Right forelimb (tissue), 1 donor: ENCODE measurements at regions not wholly inside any gene's neighbourhood (a gene's known extent, or its start where the extent isn't known, plus 50 kb on each side); places are given as distances from the start of the nearest gene placed in this dataset.
"Not testable (repeated sequence)": the region's sequence is repeated elsewhere in the genome, so short reads cannot be mapped to it uniquely, and the experiment has no call there.

Experiments used
- DNase-seq: peaks from one replicate; pipeline ENCODE4 v3.0.0-alpha.2; 2018

- DNase-seq: not testable (repeated sequence)
These were observed 119.2 kb downstream of the SEPTIN14 start for GRCh38 chr7:55743454-55743717.

GRCh38 chr7:55742651-55743453 is 119.7 kb downstream of the SEPTIN14 start:
- not testable (repeated sequence) for DNase-seq

- DNase-seq: not testable (repeated sequence)
These were observed 120.6 kb downstream of the SEPTIN14 start for GRCh38 chr7:55741721-55742631.

- not testable (repeated sequence) for DNase-seq
These were observed 121.8 kb downstream of the SEPTIN14 start for GRCh38 chr7:55740633-55741250.

GRCh38 chr7:55740053-55740452 is 122.5 kb downstream of the SEPTIN14 start:
- DNase-seq: not testable (repeated sequence)

- not testable (repeated sequence) for DNase-seq
These were observed 125.8 kb downstream of the SEPTIN14 start for GRCh38 chr7:55736641-55737221.

- no peak for DNase-seq
These were observed 129.1 kb downstream of the SEPTIN14 start for GRCh38 chr7:55733241-55734140.

GRCh38 chr7:55731931-55732330 is 130.6 kb downstream of the SEPTIN14 start:
- DNase-seq: no peak

- DNase-seq: no peak
These were observed 132.4 kb downstream of the SEPTIN14 start for GRCh38 chr7:55730197-55730596.

- no peak for DNase-seq
These were observed 139.0 kb downstream of the SEPTIN14 start for GRCh38 chr7:55723621-55723941.

- not testable (repeated sequence) for DNase-seq
These were observed 139.5 kb downstream of the SEPTIN14 start for GRCh38 chr7:55722874-55723620.

- DNase-seq: not testable (repeated sequence)
These were observed 141.5 kb downstream of the SEPTIN14 start for GRCh38 chr7:55721004-55721403.

- not testable (repeated sequence) for DNase-seq
These were observed 143.1 kb upstream of the VOPP1 start for GRCh38 chr7:55715247-55715867.

GRCh38 chr7:55714370-55714769 is 142.1 kb upstream of the VOPP1 start:
- not testable (repeated sequence) for DNase-seq

GRCh38 chr7:55710312-55710711 is 138.0 kb upstream of the VOPP1 start:
- DNase-seq: not testable (repeated sequence)

GRCh38 chr7:55708028-55708427 is 135.7 kb upstream of the VOPP1 start:
- DNase-seq: not testable (repeated sequence)

GRCh38 chr7:55707410-55707809 is 135.1 kb upstream of the VOPP1 start:
- not testable (repeated sequence) for DNase-seq

GRCh38 chr7:55706451-55707195 is 134.3 kb upstream of the VOPP1 start:
- not testable (repeated sequence) for DNase-seq

GRCh38 chr7:55705728-55706450 is 133.6 kb upstream of the VOPP1 start:
- not testable (repeated sequence) for DNase-seq
